HG02981 (cell line): ENCODE measurements at regions not wholly inside any gene's neighbourhood (a gene's known extent, or its start where the extent isn't known, plus 50 kb on each side); places are given as distances from the start of the nearest gene placed in this dataset.
A peak's percentile ranks its signal among the peaks of the same experiment; 100 is the strongest.
"Not testable (repeated sequence)": the region's sequence is repeated elsewhere in the genome, so short reads cannot be mapped to it uniquely, and the experiment has no call there.

Source experiments
- ATAC-seq: cut with Tn5 transposase; IDR thresholded peaks from one replicate; pipeline ENCODE4 v1.9.1; 2021; ENCODE audit warnings: mild to moderate bottlenecking, moderate library complexity; ENCODE audit not compliant: unreplicated experiment

GRCh38 chr7:106354822-106355221 is 70.0 kb upstream of the NAMPT start:
- no peak for ATAC-seq

GRCh38 chr7:106353944-106354343 is 69.2 kb upstream of the NAMPT start:
- no peak for ATAC-seq

- no peak for ATAC-seq
Observed at GRCh38 chr7:106348231-106348630, 63.4 kb upstream of the NAMPT start.

- ATAC-seq = no peak
Observed at GRCh38 chr7:106347229-106347833, 62.5 kb upstream of the NAMPT start.

- ATAC-seq = peak; percentile 94
Observed at GRCh38 chr7:106346678-106347217, 62.0 kb upstream of the NAMPT start.

DNA sequence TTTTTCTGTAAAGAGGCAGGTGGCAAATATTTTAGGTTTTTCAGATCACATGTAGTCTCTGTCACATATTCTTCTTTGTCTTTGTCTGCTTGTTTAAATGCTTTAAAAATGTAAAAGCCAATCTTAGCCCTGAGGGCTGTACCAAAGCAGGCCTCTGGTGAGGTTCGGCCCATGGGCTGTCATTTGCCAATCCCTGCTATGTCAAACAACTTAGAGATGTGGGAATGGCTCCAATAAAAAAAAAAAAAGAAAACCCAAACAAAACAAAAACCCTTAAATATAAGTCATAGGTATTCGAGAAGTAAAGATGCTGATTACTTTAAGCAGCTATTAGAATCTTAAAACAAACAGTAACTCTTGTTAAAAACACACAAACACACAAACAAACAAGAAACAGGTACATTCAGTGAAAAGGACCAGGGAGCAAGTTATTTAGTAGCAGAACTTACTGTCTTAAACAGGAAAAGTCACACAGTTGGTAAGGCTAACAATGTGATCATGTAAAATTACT is 61.4 kb upstream of the NAMPT start:
- ATAC-seq = no peak

- ATAC-seq = no peak
Observed at GRCh38 chr7:106345421-106346166, 60.8 kb upstream of the NAMPT start.

DNA sequence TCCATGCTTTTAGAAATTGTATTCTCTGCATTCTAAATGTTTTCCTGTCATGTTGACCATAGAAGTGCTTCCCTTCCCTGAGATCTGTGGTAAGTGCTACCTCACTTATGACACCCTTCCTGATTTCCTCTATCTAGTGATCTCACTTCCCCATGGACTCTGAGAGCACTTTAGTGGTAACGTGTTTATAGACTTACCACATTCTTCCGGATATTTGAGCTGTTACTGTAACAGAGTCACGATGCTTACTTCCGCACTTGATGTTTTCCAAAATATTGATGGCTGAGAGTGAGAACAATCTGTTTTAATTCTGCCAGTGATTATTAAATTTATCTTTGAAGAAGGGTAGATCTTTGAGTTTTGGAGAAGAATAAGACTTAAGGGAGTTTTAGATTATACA is 60.1 kb upstream of the NAMPT start:
- no peak for ATAC-seq

DNA sequence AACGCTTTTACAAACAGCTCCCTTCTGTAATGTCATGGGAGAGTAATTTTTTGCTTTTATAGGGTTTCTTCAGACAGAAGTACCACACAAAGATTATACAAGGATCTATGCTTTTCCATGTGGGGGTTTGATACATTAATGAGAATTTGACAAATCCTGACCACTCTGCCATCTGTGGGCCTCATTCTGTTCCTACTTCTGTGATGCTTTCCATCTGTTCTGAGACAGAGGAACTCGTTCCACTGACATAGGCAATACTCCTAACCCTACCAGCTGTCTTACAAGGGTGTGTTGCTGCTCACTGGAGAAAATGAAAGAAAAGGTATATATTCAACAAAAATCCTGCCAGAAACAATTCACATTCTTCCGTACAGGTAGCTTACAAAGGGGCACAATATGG is 59.4 kb upstream of the NAMPT start:
- no peak for ATAC-seq

GRCh38 chr7:106342049-106342448 is 57.3 kb upstream of the NAMPT start:
- ATAC-seq = not testable (repeated sequence)

DNA sequence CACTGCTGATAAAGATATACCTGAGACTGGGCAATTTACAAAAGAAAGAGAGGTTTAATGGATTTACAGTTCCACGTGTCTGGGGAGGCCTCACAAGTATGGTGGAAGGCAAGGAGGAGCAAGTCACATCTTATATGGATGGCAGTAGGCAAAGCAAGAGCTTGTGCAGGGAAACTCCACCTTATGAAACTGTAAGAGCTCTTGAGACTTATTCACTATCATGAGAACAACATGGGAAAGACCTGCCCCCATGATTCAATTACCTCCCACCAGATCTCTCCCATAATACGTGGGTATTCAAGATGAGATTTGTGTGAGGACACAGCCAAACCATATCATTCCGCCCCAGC is 55.4 kb upstream of the NAMPT start:
- ATAC-seq = not testable (repeated sequence)

GRCh38 chr7:106339513-106340246 is 54.9 kb upstream of the NAMPT start:
- no peak for ATAC-seq

GRCh38 chr7:106337754-106338153 is 53.0 kb upstream of the NAMPT start:
- no peak for ATAC-seq

GRCh38 chr7:106335814-106336213 is 51.0 kb upstream of the NAMPT start:
- ATAC-seq = no peak
